ENCODE measurements at regions not wholly inside any gene's neighbourhood (a gene's known extent, or its start where the extent isn't known, plus 50 kb on each side); places are given as distances from the start of the nearest gene placed in this dataset.

GRCh38 chr21:43277481-43278351 is 108.9 kb downstream of the CRYAA start:
- TF ChIP-seq CTCF (conservative IDR thresholded peaks at IDR 0.05; ENCODE audit: low read length) (no peak), EZH2phosphoT487 (IDR thresholded peaks at IDR 0.05; ENCODE audit: borderline replicate concordance) (no peak)

Measured in Loucy (cell line).